CD4-positive, CD25-positive, alpha-beta regulatory T cell (primary cell): ENCODE measurements at regions not wholly inside any gene's neighbourhood (a gene's known extent, or its start where the extent isn't known, plus 50 kb on each side); places are given as distances from the start of the nearest gene placed in this dataset.

ENCODE experiments used
- ATAC-seq, 2 donors: fragments of 150-1000 bp; cut with Tn5 transposase; one replicate each; pipeline ENCODE4 v1.10.0; 2021; ENCODE audit warnings: low read depth in 2 of 2, moderate number of reproducible peaks in 2 of 2, moderate library complexity in 1 of 2
- DNase-seq, 3 donors: peaks; one replicate each; pipeline versions ENCODE4 v3.0.0 to v3.0.0-alpha.2; 2012 to 2022; ENCODE audit warnings: mixed read lengths in 1 of 3
- H3K27ac ChIP-seq: one replicate; pipeline ENCODE4 v1.7.0; 2013; ENCODE audit warnings: mild to moderate bottlenecking, low read length; ENCODE audit not compliant: insufficient read depth, poor library complexity, severe bottlenecking
- H3K27me3 ChIP-seq: one replicate; pipeline ENCODE4 v1.7.0; 2013; ENCODE audit warnings: low read length; ENCODE audit not compliant: control insufficient read depth, insufficient read depth
- H3K36me3 ChIP-seq: one replicate; pipeline ENCODE4 v1.7.0; 2013; ENCODE audit warnings: mild to moderate bottlenecking, low read length, moderate library complexity; ENCODE audit not compliant: control insufficient read depth, insufficient read depth
- H3K4me1 ChIP-seq: 2 replicates; pipeline ENCODE4 v1.7.0; 2013; ENCODE audit warnings: mild to moderate bottlenecking, low read length; ENCODE audit not compliant: insufficient read depth, control insufficient read depth, poor library complexity, severe bottlenecking
- H3K4me3 ChIP-seq: one replicate; pipeline ENCODE4 v1.7.0; 2013; ENCODE audit warnings: low read depth, mild to moderate bottlenecking, low read length, moderate library complexity
- H3K9me3 ChIP-seq, 2 experiments: 1 replicate in 1 of 2; 2 replicates in 1 of 2; pipeline ENCODE4 v1.7.0; 2013; ENCODE audit warnings: low read length in 2 of 2, mild to moderate bottlenecking in 1 of 2, moderate library complexity in 1 of 2; ENCODE audit not compliant: control insufficient read depth in 2 of 2
- H3K27ac Mint-ChIP-seq, 3 donors: one replicate each; pipeline ENCODE4 v1.8.0; 2020 to 2022; ENCODE audit warnings: mild to moderate bottlenecking in 3 of 3, mixed read lengths in 3 of 3, moderate library complexity in 2 of 3
- H3K27me3 Mint-ChIP-seq: one replicate; pipeline ENCODE4 v1.8.0; 2022; ENCODE audit warnings: mild to moderate bottlenecking, mixed read lengths
- H3K36me3 Mint-ChIP-seq: one replicate; pipeline ENCODE4 v1.8.0; 2020; ENCODE audit warnings: mixed read lengths
- H3K4me1 Mint-ChIP-seq, 4 donors: one replicate each; pipeline ENCODE4 v1.8.0; 2020 to 2022; ENCODE audit warnings: mixed read lengths in 4 of 4, mild to moderate bottlenecking in 1 of 4
- H3K4me3 Mint-ChIP-seq, 4 donors: one replicate each; pipeline ENCODE4 v1.8.0; 2020 to 2022; ENCODE audit warnings: mild to moderate bottlenecking in 4 of 4, mixed read lengths in 4 of 4, moderate library complexity in 3 of 4
- H3K9me3 Mint-ChIP-seq, 7 donors: one replicate each; pipeline ENCODE4 v1.8.0; 2020 to 2022; ENCODE audit warnings: mixed read lengths in 7 of 7, mild to moderate bottlenecking in 3 of 7, moderate library complexity in 2 of 7

DNA sequence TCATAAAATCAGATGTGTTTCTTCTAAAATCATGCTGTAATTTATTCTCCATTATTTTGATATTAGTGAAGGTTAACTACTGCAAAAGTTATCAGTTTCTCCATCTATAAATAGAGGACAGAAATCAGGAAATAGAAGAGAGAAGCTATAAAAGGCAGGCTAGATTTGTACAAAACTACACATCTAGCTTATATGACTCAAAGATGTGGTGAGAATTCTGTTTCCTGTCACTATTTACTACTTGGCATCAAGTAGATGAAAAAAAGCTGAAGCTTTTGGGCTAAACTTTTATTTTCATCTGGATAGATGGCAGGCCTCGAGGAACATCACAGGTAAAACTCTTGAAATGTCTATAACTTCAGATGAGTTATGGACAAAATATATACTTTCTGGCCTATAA lies 49.8 kb upstream of the NAB1 start:
- Histone ChIP-seq H3K9me3 (no peaks in the 10 kb centered on the region), H3K4me1 (no peaks in the 10 kb centered on the region), H3K4me3 (no peak overlapping the region), H3K27ac (no peak overlapping the region), H3K27me3 (no peaks in the 10 kb centered on the region), H3K36me3 (no peaks in the 10 kb centered on the region)
- H3K27ac Mint-ChIP-seq = no peak overlapping the region
- H3K4me3 Mint-ChIP-seq = no peak overlapping the region
- no peak for ATAC-seq
- H3K9me3 Mint-ChIP-seq = peaks cover 0 to 3% (median 0%) of the 10 kb centered on the region in 7 donors
- peak in 1 of 3 donors; percentile 12 for DNase-seq
- H3K27me3 Mint-ChIP-seq = peaks cover 4% of the 10 kb centered on the region
- H3K4me1 Mint-ChIP-seq = peaks cover 0 to 14% (median 7%) of the 10 kb centered on the region in 4 donors
- H3K36me3 Mint-ChIP-seq = no peaks in the 10 kb centered on the region
